ENCODE measurements at regions not wholly inside any gene's neighbourhood (a gene's known extent, or its start where the extent isn't known, plus 50 kb on each side); places are given as distances from the start of the nearest gene placed in this dataset.

DNA sequence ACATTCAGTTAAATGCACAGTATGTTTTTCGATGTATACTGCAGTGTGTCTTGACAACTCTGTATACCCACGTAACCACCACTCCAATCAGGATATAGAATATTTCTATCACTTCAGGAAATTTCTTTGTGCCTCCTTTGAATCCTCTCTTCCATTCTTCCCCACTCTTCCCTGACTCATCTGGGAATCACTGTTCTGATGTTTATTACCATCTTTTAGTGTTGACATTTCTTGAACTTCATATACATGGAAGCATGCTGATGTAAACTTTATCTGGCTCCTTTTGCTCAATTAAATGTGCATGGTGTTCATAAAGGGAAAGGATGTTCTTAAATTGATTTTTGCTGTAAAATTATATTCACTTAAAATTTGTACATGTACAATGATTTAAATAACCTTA, 319.9 kb downstream of the PCDH7 start:
- DNase-seq (ENCODE audit: extremely low read depth in 1 of 11, low read depth in 9 of 11, low spot score in 4 of 11), result no peak

DNA sequence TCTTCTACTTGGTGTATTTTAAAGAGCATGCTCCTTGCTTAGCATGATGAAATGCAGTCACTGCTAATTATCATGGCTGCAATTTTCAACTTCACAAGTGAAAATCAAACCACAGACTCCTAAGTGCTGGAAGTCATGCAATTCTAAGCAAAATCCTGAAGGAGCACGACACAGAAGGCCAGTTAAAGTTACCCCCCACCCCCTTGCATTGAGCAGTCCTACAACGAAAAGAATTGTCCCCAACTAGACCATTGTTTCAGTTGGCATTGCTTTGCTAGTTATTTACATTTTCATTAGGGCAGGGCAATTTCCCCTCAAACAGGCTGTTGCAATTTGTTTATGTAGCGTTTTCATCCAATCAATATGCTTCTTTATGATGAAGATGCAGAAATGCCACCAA, 321.2 kb downstream of the PCDH7 start:
- no peak for DNase-seq (ENCODE audit: extremely low read depth in 1 of 11, low read depth in 9 of 11, low spot score in 4 of 11)

DNA sequence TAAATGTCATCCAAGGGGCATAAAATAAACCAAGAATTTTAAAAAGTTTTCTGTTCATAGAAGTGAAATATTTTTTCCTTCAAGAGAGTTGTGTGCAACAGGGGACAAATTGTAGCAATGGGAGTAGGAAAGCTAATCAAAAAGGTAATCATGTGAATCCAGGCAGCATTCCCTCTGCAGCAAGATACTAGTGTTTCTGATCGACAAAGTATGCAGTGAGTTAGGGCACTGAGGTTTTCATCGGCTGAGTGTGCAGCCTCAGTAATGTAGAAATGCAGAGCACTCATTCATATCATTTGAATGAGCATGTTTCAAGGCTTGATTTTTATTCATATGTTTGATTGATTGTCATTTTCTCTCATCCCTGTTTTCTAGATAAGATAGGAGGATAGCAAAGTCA, 321.7 kb downstream of the PCDH7 start:
- DNase-seq (ENCODE audit: extremely low read depth in 1 of 11, low read depth in 9 of 11, low spot score in 4 of 11), result no peak

DNA sequence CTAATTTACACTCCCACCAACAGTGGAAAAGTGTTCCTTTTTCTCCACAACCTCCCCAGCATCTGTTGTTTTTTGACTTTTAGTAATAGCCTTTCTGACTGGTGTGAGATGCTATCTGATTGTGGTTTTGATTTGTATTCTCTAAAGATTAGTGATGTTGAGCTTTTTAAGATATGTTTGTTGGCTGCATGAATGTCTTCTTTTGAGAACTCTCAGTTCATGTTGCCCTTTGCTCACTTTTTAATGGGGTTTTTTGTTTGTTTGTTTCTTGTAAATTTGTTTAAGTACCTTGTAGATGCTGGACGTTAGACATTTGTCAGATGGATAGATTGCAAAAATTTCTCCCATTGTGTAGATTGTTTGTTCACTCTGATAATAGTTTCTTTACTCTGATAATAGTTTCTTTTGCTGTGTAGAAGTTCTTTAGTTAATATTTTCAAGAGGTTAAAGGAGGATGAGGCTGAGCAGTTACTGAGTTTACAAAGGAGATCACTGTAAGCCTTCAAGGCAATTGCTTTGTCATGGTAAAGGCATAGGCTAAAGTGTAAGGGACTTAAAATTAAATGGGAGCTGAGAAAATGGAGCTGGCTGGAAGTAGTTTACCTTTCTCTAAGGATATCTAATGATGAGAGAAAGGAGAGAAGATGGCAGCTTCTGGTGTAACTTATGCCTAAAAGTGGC, 323.4 kb downstream of the PCDH7 start:
- DNase-seq (ENCODE audit: extremely low read depth in 1 of 11, low read depth in 9 of 11, low spot score in 4 of 11), result no peak

DNA sequence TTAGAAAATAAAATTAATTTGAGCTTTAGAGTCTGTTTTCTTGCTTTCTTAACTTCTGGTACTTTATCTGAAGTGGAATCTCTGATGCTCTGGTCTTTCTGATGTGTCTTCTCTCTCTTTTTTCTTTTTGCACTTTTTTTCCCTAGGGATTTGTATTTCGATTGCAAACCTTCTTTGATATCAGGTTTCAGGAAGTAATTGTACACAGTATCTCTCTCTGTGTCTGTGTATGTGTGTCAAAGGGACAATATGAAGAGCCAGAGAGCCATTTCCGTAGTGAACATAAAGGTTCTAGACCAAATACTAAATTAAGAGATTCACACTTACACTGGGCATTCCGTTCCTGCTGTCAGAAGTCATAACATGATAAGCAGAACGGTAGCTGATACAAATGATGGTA, 325.0 kb downstream of the PCDH7 start:
- DNase-seq (ENCODE audit: extremely low read depth in 1 of 11, low read depth in 9 of 11, low spot score in 4 of 11), result no peak

DNA sequence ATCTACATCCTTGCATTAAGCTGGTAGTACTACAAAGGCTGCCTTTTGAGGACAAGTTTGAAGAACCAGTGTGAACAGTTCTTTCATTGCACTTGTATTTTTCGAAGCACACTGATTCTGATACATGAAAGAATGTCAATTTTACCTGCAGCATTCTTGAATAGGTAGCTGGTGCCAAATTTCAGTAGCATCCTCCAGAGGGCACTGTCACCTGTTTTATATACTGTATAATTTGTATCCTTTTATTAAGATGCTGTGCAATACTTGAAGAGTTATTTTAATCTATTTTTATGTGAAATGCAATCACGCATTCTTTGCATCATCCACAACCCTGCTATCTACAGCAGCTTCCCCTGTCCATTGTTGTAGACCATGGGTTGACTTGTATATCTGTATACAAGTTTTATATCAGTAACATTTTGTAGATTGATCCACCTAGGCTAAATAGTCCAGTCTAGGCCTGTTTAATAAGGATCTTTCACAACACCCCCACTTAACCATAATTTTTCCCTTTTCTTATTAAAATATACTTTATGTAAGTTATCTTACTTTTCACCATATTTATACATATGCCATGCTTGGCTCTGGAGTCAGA, 325.7 kb downstream of the PCDH7 start:
- DNase-seq (ENCODE audit: extremely low read depth in 1 of 11, low read depth in 9 of 11, low spot score in 4 of 11), result peak in 1 of 11 donors; percentile 2

DNA sequence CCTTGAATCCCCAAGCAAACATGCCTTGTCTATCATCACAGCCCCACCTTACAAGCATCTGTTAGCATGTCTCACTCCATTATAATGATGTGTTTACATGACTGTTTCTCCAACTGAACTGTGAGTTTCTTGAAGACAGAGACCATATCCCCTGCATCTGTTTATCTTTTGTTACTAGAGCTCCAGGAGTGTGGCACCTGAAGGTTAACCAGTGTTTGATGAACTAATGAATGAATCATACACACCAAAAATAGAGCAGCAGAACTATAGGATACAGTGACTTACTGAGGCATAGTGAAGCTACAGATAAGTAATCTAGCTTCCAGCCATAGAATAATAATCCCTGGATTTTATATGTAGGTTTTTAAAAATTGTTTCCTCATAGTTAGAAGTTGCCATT, 331.0 kb downstream of the PCDH7 start:
- no peak for DNase-seq (ENCODE audit: extremely low read depth in 1 of 11, low read depth in 9 of 11, low spot score in 4 of 11)

DNA sequence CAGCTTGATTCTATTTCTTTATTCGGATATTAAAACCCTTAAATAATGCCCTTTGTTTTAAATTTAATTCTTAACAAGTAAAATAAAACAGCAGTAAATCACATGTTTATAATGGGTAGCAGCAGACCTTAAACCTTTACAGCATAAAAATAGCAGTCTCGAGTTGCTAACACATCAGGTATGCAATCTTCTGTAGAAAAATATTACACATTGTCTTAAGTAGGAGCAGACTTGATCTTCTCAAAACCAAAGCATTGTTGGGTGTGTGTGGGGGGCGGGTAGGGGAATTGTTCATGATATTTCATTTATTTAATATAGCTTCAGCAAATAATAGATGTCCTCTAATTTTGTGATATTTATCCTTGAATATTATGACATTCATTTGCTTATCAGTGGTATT, 331.4 kb downstream of the PCDH7 start:
- DNase-seq (ENCODE audit: extremely low read depth in 1 of 11, low read depth in 9 of 11, low spot score in 4 of 11), result no peak

DNA sequence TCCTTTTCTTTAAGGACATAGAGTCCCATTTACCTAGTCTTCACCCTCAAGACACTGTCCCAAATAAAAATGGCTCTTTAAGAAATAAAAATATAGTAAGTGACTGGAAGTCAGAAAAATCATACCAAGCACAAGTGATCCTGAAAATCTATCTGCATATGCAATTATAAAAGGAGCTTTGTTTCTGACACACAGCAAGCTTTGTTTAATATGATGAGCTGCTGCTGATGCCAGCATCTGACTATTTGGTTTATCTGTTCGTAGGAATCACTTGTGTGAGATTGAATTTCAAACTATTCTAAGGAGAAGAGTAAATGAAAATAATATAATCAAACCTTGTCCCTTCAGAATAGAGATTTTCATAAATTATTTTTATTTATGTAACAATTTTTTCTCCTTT, 332.4 kb downstream of the PCDH7 start:
- DNase-seq (ENCODE audit: extremely low read depth in 1 of 11, low read depth in 9 of 11, low spot score in 4 of 11), result no peak

DNA sequence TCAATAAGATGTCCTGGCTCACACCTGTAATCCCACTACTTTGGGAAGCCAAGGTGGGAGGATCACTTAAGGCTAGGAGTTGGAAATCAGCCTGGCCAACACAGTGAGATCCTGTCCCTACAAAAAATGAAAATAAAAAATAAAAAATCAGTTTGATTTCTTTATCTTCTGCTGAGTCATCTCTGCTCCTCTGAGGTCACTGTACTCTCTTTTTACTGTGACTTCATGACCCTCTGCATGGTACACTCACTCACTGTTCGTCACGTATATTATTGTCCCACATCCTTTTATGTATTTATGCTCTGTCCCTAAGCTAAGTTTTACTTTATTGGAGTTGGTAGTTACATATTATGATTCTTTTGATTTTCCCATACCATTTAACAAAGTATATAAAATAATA, 333.3 kb downstream of the PCDH7 start:
- no peak for DNase-seq (ENCODE audit: extremely low read depth in 1 of 11, low read depth in 9 of 11, low spot score in 4 of 11)

DNA sequence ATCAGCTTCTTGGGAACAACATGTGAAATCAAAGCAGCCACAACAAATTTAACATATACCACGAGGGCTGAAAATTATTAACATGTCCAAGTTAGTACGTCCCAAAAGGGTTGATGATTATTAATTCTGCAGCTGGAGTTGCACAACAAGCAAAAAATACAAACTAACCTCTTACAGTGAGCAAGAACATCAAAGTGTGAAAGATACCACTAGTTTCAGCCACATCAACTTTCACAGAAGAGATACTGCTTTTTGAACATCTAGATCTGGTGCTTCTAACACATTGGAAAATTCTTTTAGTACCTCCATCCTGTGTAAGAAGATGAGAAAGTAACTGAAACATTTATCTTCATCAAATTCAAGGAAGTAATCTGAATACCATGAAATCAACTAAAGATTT, 334.1 kb downstream of the PCDH7 start:
- DNase-seq (ENCODE audit: extremely low read depth in 1 of 11, low read depth in 9 of 11, low spot score in 4 of 11), result no peak

DNA sequence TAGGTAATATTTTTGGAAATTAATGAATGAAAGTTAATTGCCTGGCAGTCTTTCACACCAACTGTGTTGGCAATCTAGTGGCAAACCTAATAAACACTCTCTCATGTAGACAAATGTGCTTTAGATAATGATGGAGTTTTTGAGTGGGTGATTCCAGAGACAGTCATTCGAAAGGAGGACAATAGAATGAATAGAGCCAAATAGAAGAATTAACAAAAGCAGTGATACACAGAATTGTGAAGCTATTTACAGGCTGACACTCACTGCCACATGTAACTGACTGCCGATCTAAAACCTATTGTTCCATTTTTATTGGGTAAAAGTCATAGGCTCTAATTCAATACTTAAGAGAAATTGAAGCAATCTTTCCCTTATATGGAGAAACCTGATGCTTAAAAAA, 338.5 kb downstream of the PCDH7 start:
- no peak for DNase-seq (ENCODE audit: extremely low read depth in 1 of 11, low read depth in 9 of 11, low spot score in 4 of 11)

DNA sequence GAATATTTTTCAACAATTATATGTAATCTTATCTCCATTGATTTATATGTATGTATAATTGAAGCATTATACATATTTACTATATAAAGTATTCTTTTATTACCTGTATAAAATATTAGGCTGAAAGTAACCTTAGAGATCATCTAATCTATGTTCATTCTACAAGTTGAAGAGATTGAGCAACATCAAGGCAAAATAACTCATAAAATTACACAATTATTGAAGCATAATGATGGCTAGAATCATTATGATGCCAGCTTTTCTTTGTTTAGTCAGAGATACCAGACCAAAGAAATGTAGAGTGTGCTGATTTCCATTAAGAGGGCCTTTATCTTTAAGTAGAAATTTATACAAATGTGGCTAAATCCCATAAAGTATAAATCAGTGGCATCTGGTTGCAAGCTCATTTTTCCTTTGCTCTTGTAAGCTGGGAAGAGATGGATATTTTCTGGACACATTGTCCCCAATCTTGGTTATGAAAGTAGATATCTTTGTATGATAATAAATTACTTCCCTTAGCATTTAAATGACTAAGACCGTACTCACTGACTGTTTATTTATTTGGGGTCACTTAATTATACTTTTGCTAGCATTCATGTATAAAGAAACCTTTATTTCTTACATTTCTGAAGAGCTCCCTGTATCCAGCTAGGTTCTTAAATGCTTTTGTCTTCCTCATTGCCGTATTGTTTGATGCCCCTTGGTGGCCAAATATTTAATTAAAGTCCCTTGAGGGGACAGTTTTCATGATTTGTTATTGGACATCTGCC, 339.8 kb downstream of the PCDH7 start:
- DNase-seq (ENCODE audit: extremely low read depth in 1 of 11, low read depth in 9 of 11, low spot score in 4 of 11), result no peak

DNA sequence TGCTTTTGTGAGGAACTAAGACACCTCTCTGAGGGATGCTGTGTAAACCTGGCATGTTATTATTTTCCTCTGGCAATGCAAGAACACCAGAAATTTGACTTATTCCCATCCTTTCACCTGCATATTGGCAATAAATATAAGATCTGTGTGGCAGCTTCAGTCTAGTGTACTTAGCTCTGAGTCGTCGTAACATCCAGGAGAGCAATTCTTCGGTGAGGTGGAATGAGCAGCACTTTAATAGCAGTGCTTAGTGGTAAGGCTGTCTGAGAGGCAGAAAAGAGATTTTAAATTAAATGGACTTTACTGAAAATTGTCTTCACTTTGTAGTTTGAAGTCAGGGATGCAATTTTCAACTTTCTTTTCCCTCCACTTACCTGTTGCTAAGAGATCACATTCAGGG, 344.9 kb downstream of the PCDH7 start:
- DNase-seq (ENCODE audit: extremely low read depth in 1 of 11, low read depth in 9 of 11, low spot score in 4 of 11), result no peak

DNA sequence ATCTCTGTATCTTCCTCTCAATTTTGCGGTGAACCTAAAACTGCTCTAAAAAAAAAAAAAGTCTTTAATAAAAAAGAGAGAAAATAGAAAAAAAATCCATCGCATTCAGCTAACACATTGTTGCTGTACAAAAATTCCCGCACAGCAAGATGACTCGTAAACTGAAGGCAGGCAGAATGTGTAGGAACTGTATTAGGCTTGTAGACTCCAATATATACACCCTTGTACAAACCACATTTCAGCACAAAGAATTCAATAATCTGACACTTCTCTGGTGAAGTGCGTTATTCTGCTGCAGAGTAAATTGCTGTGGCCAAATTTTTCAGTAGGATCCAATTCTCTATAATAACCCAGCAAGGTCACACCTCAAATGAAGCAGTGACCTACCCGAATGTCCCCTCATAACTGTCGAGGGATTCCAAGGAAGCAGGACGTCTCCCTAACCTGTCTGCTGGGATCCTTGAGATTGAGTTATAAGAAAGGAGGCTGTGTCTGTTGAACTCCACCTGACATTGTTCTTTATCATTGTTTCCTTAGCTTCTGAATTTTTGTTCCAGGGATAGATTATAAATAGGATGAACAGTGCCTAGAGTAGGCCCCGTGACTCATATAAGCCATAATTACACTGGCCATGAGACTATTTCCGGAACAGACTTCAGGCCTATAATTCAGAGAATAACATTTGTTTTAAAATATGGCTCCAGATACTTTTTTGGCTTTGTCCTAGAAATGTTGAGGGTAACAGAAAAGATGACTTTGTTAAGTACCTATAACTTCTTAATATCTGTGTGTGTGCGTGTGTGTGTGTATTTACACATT, 348.3 kb downstream of the PCDH7 start:
- no peak for DNase-seq (ENCODE audit: extremely low read depth in 1 of 11, low read depth in 9 of 11, low spot score in 4 of 11)

DNA sequence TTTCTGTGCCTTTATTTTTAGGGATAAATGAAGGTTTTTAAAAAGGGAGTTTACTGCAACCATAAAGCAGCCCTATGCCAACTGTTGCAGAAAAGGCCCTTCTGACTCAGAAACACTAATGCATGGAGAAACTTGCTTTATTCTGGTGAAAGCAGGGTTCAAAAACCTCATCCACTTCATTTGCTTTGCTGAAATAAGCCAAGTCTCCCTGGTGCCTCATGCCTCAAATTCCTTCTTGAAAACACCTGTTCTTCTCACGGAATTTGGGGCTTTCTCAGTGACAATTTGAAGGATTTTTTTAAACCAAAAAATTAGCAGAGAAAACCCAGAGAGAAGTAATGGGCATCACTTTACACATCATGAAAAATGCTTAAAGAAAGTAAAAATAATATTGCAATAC, 349.0 kb downstream of the PCDH7 start:
- DNase-seq (ENCODE audit: extremely low read depth in 1 of 11, low read depth in 9 of 11, low spot score in 4 of 11), result no peak

DNA sequence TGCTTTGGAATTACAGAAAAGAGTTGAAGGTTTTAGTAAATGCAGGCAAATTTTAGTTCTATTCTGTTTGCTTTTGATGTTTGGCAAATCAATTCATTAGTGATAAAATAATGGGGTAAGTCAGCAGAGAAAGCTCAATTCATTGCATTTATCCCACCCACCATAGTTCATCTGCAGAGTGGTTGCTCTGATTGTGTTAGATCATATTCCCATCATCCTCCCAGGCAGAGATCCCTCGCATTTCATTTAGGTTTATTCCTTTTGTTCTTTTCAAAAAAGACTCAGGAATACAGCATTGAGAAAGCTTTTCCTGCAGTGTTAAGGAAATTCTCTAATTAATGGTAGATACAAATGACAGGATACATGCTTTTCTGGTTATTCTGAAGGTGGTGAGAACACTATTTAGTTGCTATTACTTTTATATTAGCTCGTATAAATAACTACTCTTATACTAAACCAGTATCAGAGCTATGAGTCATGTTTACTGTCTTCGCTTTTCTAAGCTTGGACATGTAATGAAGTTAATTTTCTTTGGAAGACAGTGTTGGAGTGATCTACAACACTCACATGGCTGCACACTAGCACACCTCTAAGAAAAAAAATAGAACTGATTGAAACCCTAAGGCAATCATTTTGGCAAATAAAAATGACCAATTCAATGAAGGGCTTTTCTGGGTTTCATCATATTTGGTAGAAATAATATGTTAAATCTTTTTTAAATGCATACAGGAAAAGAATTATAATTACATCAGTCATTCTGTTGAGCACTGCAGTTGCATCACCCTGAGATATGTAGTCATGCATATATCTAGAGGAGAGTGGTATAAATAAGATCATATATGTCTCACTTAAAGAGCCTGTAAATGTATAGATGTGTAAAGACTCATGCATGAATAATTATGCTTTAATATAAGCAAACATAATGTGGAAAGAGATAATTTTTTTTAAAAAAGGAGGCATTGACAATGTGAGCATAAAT, 351.6 kb downstream of the PCDH7 start:
- DNase-seq (ENCODE audit: extremely low read depth in 1 of 11, low read depth in 9 of 11, low spot score in 4 of 11), result no peak

DNA sequence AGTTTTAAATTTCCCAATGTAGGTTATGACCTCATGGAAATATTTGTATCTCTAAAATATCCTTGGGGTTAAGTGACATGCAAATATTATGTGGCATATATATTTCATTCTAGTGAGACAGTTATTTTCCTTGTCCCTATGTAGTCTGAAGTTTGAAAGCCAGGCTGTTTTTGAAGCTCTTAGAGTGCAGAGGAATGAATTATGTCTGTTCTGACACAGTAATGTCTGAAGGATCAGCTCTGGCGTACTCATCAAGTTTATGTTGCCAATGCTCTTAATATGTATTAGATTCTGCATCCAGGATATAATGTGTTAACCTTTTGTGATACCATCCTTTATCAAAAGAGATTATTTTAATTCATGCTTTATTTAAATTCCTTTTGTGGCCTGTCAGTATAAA, 355.8 kb downstream of the PCDH7 start:
- DNase-seq (ENCODE audit: extremely low read depth in 1 of 11, low read depth in 9 of 11, low spot score in 4 of 11), result peak in 2 of 11 donors; percentile 2 to 7

DNA sequence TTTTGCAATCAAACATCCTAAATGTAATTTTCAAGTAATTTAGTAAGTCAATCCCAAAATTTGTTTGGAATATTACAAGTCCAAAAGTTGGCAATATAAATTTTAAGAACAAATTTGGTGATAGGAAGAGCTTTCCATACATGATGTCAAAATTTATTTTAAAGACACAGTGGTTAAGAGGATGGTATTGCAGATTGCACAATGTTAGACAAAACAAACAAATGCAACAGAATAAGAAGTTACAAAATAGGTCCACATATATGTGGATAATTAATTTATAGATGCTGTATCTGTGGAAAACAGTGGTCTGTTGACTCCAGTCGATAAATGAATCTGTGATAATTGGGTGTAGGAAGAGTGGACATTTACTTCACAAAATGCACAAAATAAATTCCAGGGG, 358.5 kb downstream of the PCDH7 start:
- DNase-seq (ENCODE audit: extremely low read depth in 1 of 11, low read depth in 9 of 11, low spot score in 4 of 11), result no peak
